ENCODE measurements at regions not wholly inside any gene's neighbourhood (a gene's known extent, or its start where the extent isn't known, plus 50 kb on each side); places are given as distances from the start of the nearest gene placed in this dataset.

GRCh38 chr9:85212887-85213286 lies 528.9 kb downstream of the AGTPBP1 start:
- H3K27ac ChIP-seq = no peak overlapping the region
- no peak overlapping the region for H3K4me3 ChIP-seq
- H3K9me3 ChIP-seq = no peaks in the 10 kb centered on the region
- H3K4me1 ChIP-seq = no peaks in the 10 kb centered on the region
- intact Hi-C loops (cut with DNase I; ENCODE audit: low total_unique reads) = no loop called here
- no peaks in the 10 kb centered on the region for H3K36me3 ChIP-seq
- no peak for DNase-seq
- H3K27me3 ChIP-seq (replicated peaks in 1 of 7) = no peaks in the 10 kb centered on the region
- WGBS, 5 donors = 44 to 82% (median 72%) methylated on average over 2 of the region's 2 CpGs
- TF ChIP-seq POLR2A (IDR thresholded peaks at IDR 0.05) = no peak
- TF ChIP-seq POLR2AphosphoS5 (IDR thresholded peaks at IDR 0.05) = no peak
- TF ChIP-seq CTCF (IDR thresholded peaks at IDR 0.05 in 8 of 11, conservative IDR thresholded peaks at IDR 0.05 in 3 of 11) = no peak

- Histone ChIP-seq H3K9me3 (no peaks in the 10 kb centered on the region), H3K4me1 (no peaks in the 10 kb centered on the region), H3K27me3 (replicated peaks in 1 of 7) (no peaks in the 10 kb centered on the region), H3K27ac (no peak overlapping the region), H3K4me3 (no peak overlapping the region), H3K36me3 (no peaks in the 10 kb centered on the region)
- TF ChIP-seq POLR2AphosphoS5 (IDR thresholded peaks at IDR 0.05) = no peak
- no peak for TF ChIP-seq CTCF (IDR thresholded peaks at IDR 0.05 in 8 of 11, conservative IDR thresholded peaks at IDR 0.05 in 3 of 11)
- TF ChIP-seq POLR2A (IDR thresholded peaks at IDR 0.05) = no peak
- no peak for DNase-seq
- intact Hi-C loops (cut with DNase I; ENCODE audit: low total_unique reads) = no loop called here
- WGBS, 5 donors = 62 to 81% (median 70%) methylated on average over 4 of the region's 4 CpGs
Measured at GRCh38 chr9:85212209-85212608, 529.5 kb downstream of the AGTPBP1 start.

- 69 to 89% (median 81%) methylated on average over 1 of the region's 1 CpG for WGBS, 5 donors
- intact Hi-C loops (cut with DNase I; ENCODE audit: low total_unique reads) = no loop called here
- H3K9me3 ChIP-seq = no peaks in the 10 kb centered on the region
- no peaks in the 10 kb centered on the region for H3K36me3 ChIP-seq
- TF ChIP-seq POLR2AphosphoS5 (IDR thresholded peaks at IDR 0.05) = no peak
- no peak for TF ChIP-seq CTCF (IDR thresholded peaks at IDR 0.05 in 8 of 11, conservative IDR thresholded peaks at IDR 0.05 in 3 of 11)
- TF ChIP-seq POLR2A (IDR thresholded peaks at IDR 0.05) = no peak
- H3K27me3 ChIP-seq (replicated peaks in 1 of 7) = no peaks in the 10 kb centered on the region
- no peak for DNase-seq
- no peaks in the 10 kb centered on the region for H3K4me1 ChIP-seq
- no peak overlapping the region for H3K27ac ChIP-seq
- H3K4me3 ChIP-seq = no peak overlapping the region
Measured at GRCh38 chr9:85208666-85209065, 533.1 kb downstream of the AGTPBP1 start.

- H3K9me3 ChIP-seq = no peaks in the 10 kb centered on the region
- intact Hi-C loops (cut with DNase I; ENCODE audit: low total_unique reads) = no loop called here
- 78 to 90% (median 86%) methylated on average over 3 of the region's 3 CpGs for WGBS, 5 donors
- TF ChIP-seq POLR2A (IDR thresholded peaks at IDR 0.05) = no peak
- TF ChIP-seq CTCF (IDR thresholded peaks at IDR 0.05 in 8 of 11, conservative IDR thresholded peaks at IDR 0.05 in 3 of 11) = no peak
- TF ChIP-seq POLR2AphosphoS5 (IDR thresholded peaks at IDR 0.05) = no peak
- no peak overlapping the region for H3K4me3 ChIP-seq
- DNase-seq = no peak
- no peaks in the 10 kb centered on the region for H3K4me1 ChIP-seq
- H3K27ac ChIP-seq = no peak overlapping the region
- H3K27me3 ChIP-seq (replicated peaks in 1 of 7) = no peaks in the 10 kb centered on the region
- no peaks in the 10 kb centered on the region for H3K36me3 ChIP-seq
Measured at GRCh38 chr9:85204176-85204575, 534.6 kb downstream of the NTRK2 start.

Measured in spleen (tissue), 11 donors.